Breast epithelium (tissue), 3 donors: ENCODE measurements at regions not wholly inside any gene's neighbourhood (a gene's known extent, or its start where the extent isn't known, plus 50 kb on each side); places are given as distances from the start of the nearest gene placed in this dataset.

Source experiments
- CTCF ChIP-seq, 3 donors: fragments of 450-650 bp; IDR thresholded peaks; one replicate each; pipeline ENCODE4 v1.5.1; 2016 to 2017; ENCODE audit warnings: antibody characterized with exemption in 3 of 3, mild to moderate bottlenecking in 3 of 3, moderate library complexity in 3 of 3
- POLR2A ChIP-seq: fragments of 450-650 bp; IDR thresholded peaks from one replicate; pipeline ENCODE4 v1.6.1; 2016; ENCODE audit warnings: antibody characterized with exemption, mild to moderate bottlenecking, moderate library complexity

- TF ChIP-seq CTCF (IDR thresholded peaks at IDR 0.05) (no peak), POLR2A (no peak)
Measured at GRCh38 chr5:33267801-33268200, 173.0 kb upstream of the TARS1 start.
